GM10266 (cell line): ENCODE measurements at regions not wholly inside any gene's neighbourhood (a gene's known extent, or its start where the extent isn't known, plus 50 kb on each side); places are given as distances from the start of the nearest gene placed in this dataset.
"Not testable (repeated sequence)": the region's sequence is repeated elsewhere in the genome, so short reads cannot be mapped to it uniquely, and the experiment has no call there.

ENCODE experiments used
- DNase-seq: peaks from one replicate; pipeline ENCODE4 v3.0.0; 2012; ENCODE audit errors: extremely low spot score

DNA sequence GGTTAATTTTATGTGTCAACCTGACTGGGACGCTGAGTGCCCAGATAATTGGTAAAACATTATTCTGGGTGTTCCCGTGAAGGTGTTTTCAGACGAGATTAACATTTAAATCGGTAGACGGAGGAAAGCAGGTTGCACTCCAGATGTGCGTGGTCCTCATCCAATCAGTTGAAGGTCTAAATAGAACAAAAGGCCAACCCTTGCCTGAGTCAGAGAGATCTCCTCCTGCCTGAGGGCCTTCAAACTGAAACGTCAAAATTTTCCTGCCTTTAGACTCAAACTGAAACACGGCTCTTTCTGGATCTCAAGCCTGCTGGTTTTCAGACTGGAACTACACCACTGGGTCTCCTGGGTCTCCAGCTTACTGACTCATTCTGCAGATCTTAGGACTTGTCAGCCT is 70.9 kb downstream of the NPIPA5 start:
- DNase-seq, result not testable (repeated sequence)

DNA sequence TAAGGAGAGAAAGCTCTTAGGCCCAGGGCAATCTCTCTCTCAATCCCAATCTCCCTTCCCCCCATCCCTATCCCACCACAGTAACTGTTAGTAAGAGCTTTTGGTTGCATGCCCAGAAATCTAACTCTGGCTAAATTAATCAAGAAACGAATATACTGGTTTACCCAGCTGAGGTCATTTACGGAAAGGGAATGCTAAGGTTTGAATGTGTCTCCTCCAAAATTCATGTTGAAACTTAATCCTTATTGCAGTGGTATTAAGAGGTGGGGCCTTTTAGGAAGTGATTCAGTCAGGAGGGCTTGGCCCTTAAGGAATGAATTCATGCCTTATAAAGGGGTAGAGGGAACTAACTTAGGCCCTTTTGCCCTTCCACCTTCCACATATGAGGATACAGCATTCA is 72.2 kb downstream of the NPIPA5 start:
- DNase-seq, result not testable (repeated sequence)

DNA sequence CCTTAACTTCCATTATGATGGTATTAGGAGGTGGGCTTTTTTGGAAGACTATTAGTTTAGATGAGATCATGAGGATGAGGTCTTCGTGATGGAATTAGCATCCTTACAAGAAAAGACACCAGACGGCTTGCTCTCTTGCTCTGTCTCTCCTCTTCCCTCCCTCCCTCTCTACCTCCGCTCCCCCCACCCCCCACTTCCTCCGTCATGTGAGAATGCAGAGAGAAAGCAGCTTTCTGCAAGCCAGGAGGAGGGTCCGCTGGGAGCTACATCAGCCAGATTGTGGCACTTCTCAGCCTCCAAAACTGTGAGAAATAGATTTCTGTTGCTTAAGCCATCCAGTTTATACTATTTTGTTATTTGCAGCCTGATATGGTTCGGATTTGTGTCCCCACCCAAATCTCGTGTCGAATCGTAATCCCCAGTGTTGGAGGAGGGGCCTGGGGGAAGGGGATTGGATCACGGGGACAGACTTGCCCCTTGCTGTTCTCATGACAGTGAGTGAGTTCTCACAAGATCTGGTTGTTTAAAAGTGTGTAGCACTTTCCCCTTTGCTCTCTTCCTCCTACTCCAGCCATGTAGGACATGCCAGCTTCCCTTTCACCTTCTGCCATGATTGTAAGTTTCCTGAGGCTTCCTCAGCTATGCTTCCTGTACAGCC is 74.3 kb downstream of the NPIPA5 start:
- not testable (repeated sequence) for DNase-seq

DNA sequence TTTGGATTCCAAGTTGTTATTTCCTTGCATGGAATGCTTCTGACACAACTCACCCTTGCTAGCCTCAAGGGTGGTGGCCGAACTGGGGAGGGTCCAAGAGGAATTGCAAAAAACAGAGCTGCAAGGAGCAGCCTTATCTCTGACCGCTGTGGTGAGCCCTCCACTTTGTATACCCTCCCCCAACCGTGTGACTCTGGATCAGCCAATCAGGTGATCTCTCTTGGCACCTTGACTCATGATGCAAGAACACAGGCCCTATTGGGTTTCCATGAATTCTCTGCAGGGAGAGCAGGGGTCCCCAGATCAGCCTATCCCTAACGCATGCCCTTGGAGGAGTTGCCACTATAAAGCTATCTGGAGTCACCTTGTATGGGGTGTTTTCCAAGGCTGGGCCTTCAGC is 81.0 kb downstream of the NPIPA5 start:
- DNase-seq, result not testable (repeated sequence)

DNA sequence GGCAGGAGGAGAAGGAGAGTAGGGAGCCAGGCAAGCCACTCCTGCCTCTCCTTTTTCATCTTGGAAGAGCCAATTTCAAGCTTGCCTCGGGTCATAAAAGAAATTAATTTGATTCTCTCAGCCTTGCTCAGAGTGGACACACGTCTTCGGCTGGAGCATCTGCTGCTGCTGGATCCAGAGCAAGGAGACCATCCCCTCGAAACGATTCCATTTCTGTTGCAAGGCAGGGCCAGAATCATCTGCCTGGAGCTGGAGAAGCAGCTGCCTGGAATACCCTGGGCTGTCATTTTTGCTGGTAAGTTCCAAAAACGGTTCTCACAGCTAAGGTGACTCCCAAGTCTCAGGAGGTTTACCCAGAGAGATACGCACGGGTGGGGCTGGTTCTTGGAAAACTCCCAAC is 103.3 kb downstream of the NPIPA5 start:
- DNase-seq, result peak; percentile 0

DNA sequence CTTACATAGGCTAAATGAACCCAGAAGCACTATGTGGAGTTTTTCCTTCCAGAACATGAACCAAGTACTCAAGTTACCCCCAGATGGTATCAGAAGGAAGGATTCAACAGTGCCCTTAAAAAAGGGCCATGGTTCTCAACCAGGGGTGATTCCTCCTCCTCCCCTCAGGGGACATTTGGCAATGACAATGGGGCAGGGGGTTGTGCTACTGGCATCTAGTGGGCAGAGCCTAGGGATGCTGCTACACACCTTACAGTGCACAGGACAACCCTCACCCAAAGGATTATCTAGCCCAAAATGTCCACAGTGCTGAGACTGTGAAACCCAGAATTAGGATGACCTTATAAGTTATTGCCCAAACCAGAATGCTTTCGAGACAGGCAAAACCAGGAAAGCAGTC is 104.1 kb downstream of the NPIPA5 start:
- not testable (repeated sequence) for DNase-seq

DNA sequence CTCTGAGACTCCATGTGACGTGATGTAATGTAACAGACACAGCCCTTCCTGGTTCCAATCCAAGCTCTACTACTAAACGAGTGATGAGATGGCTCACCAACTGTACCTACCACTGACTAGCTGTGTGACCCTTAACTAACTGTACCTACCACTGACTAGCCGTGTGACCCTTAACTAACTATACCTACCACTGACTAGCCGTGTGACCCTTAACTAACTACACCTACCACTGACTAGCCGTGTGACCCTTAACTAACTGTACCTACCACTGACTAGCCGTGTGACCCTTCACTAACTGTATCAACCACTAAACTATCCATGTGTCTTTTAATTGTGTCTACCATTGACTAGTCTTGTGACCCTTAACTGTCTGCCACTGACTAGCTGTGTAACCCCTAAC is 111.2 kb downstream of the NPIPA5 start:
- DNase-seq, result not testable (repeated sequence)

DNA sequence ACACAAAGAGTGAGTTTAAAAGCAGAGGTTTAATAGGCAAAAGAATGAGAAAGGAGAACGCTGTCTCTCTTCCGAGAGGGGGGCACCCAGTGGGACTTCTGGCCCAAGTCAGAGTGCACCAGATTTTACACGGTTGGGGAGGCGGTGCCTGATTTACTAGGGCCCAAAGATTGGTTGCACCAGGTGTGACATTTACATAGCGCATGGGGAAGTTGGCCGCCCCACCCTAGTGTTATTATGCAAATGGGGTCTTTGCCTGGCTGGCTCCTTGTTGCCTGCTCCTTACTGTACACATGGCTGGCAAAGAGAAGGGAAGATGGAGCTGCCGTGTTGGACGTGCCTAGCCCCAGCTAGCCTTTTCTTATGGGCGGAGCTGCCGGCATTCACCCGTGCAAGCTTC is 115.9 kb downstream of the NPIPA5 start:
- not testable (repeated sequence) for DNase-seq

DNA sequence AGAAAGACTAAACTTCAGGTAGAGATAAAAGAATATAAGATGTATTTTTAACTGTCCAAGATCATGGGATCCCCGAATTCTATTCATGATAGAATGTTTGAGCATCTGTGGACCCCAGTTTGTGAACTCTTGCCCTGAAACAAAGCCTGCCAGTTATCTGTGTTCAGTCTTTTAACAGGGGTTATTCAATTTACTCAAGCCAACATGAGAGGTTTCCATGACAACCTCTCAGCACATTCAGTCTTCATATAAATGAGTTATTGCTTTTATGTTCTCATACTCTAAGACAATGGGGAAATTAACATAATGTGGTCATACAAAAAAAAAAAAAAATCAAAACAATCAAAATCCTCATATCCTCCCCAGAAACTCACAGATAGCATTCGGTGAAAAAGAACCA is 130.1 kb downstream of the NPIPA5 start:
- DNase-seq, result not testable (repeated sequence)

DNA sequence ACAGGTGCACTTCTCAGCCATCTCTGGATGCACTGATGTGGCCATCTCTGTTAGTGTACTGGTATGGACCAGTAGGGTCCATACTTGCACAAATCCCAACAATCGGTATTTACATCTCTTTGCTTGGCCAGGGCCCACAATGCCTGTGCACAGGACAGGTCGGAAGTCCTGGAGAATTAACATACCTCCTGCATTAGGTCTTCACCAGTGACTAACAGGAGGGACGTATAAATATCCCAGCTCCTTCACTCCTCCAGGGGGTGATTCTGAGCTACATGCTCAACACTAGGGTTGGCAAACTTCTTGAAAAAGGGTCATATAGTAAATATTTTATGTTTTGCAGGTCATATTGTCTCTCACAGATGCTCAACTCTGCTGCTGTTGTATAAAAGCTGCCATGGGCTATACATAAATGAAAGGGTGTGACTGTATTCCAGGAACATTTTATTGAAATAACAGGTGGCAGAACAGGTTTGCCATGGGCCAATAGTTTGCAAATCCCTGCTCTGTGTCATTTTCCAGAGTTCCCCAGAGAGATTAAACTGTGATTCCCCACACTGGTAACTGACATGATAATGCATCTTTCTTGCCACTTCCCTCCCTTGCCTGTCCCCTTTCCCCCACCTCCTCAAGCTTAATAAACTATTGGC is 141.3 kb downstream of the NPIPA5 start:
- DNase-seq, result not testable (repeated sequence)

DNA sequence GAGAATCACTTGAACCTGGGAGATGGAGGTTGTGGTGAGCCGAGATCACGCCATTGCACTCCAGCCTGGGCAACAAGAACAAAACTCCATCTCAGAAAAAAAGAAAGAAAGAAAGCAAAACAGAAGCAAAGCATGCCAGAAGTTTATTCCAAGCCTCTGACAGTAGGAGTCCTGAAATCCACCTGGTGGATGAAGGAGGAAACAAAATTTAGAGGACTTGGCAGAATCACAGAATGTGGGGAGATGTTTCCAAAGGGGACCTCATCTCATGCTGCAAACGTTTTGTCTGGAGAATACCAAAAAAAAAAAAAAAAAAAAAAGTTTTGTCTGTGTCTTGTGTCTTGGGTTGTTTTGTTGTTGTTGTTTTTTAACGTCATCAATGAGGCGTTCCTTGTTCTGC is 141.1 kb upstream of the RRN3 start:
- DNase-seq, result not testable (repeated sequence)

DNA sequence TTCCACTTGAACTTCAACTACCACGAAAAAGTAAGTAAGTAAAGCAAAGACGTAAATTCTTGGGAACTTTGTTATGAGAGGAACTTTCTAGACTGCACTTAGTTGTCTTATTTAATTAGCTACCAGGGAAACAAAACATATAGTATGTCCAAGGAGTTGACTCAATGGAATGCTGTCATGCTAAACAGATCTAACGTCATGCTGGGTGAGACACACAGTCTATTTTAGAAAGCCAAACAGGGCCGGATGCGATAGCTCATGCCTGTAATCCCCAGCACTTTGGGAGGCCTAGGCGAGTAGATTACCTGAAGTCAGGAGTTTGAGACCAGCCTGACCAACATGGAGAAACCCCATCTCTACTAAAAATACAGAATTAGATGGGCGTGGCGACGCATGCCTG is 140.6 kb upstream of the RRN3 start:
- DNase-seq, result not testable (repeated sequence)

DNA sequence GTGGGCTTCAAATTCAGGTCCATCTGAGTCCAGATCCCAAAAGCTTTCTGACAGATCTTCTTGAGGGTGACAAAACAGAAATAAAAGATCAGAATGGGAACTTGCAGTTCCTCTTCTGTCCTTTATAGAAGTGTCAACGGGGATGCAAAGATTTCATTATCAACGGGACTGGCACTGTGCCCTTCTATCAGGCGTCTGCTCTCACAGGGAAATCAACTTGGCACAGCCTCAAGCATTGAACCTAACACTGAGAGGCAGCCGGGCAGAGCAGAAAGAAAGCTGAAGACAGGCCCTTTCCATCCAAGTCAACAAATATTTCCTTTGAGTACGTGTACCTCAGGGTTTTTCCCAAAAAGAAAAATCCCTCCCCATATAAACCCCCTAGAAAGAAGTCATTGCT is 136.4 kb upstream of the RRN3 start:
- not testable (repeated sequence) for DNase-seq

DNA sequence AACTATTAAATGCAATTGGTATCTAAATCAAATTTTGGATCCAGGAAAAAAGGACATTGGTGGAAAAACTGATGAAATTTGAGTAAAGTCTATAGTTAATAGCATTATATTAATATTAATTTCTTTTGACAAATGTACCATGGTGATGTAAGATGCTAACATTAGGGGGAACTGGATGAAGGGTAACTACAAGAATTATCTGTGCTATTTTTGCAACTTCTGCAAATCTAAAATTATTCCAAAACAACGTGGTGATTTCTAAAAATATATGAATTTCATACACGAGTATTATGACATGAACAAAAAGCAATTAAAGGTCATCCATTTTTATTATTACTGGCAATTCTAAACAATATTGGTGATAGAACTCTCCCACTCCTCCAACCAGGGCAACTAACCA is 135.6 kb upstream of the RRN3 start:
- DNase-seq, result not testable (repeated sequence)

DNA sequence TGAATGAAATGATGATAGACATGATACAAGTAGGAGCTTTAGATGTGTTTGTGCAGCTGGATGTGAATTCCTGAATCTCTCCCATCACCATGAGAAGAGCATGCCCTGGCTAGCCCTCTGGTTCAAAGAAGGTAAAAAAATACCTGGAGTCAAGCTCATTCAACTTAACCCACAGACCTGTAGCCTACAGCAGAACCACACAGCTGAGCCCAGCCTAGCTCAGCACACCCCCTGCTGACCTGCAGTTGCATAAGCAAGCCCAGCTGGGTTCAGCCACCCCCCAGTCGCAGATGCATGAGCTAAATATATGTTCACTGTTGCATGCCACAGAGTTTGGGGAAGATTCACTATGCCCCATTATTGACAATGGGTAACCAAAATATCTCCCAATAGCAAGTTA is 130.6 kb upstream of the RRN3 start:
- not testable (repeated sequence) for DNase-seq

DNA sequence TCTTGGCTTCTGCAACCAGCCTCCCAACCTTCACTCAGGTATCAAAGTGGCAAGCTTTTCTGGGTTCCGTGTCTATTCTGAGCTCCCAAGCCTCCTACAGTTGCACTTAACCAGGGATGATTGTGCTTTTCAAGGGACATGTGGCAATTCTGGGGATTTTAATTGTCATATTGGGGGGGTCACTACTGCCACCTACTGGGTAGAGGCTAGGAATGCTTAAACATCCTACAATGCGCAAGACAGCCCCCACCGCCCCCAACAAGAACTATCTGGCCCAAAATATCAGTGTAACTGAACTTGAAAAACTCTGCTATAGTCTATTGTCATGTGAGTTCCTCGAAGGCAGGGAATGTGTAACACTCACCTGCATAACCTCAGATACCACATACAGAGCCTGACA is 129.3 kb upstream of the RRN3 start:
- not testable (repeated sequence) for DNase-seq
